Cardiac fibroblast (primary cell): ENCODE measurements at regions not wholly inside any gene's neighbourhood (a gene's known extent, or its start where the extent isn't known, plus 50 kb on each side); places are given as distances from the start of the nearest gene placed in this dataset.

Experiments
- DNase-seq, 2 donors: peaks; one replicate each; pipeline versions ENCODE4 v3.0.0 to v3.0.0-alpha.2; 2010; ENCODE audit warnings: low read depth in 2 of 2
- H3K4me3 ChIP-seq, 2 donors: replicated peaks in 1 of 2; 1 replicate in 1 of 2; 2 replicates in 1 of 2; pipeline ENCODE4 v1.5.1; 2011; ENCODE audit warnings: low read depth in 2 of 2, low read length in 2 of 2, mild to moderate bottlenecking in 2 of 2, moderate library complexity in 1 of 2
- CTCF ChIP-seq: IDR thresholded peaks from one replicate; pipeline ENCODE4 v1.5.1; 2011; ENCODE audit warnings: low read depth, mild to moderate bottlenecking, low read length, inconsistent platforms

GRCh38 chr3:110493438-110494092 lies 578.1 kb upstream of the NECTIN3 start:
- no peak overlapping the region for H3K4me3 ChIP-seq
- TF ChIP-seq CTCF: no peak
- no peak for DNase-seq

GRCh38 chr3:110494093-110494490 lies 577.5 kb upstream of the NECTIN3 start:
- TF ChIP-seq CTCF: no peak
- DNase-seq: no peak
- H3K4me3 ChIP-seq: no peak overlapping the region

GRCh38 chr3:110494728-110495127 lies 576.9 kb upstream of the NECTIN3 start:
- no peak overlapping the region for H3K4me3 ChIP-seq
- TF ChIP-seq CTCF: no peak
- DNase-seq: no peak

GRCh38 chr3:110495201-110495927 lies 576.3 kb upstream of the NECTIN3 start:
- no peak for TF ChIP-seq CTCF
- no peak for DNase-seq
- no peak overlapping the region for H3K4me3 ChIP-seq

- TF ChIP-seq CTCF: no peak
- no peak for DNase-seq
- H3K4me3 ChIP-seq: no peak overlapping the region
These were observed 567.2 kb upstream of the NECTIN3 start for GRCh38 chr3:110504401-110504800.

- no peak overlapping the region for H3K4me3 ChIP-seq
- DNase-seq: no peak
- no peak for TF ChIP-seq CTCF
These were observed 566.7 kb upstream of the NECTIN3 start for GRCh38 chr3:110504901-110505300.
